Epidermal melanocyte (primary cell): ENCODE measurements at regions not wholly inside any gene's neighbourhood (a gene's known extent, or its start where the extent isn't known, plus 50 kb on each side); places are given as distances from the start of the nearest gene placed in this dataset.

Experiments
- DNase-seq: peaks from one replicate; pipeline ENCODE4 v3.0.0; 2011; ENCODE audit warnings: low spot score; ENCODE audit not compliant: insufficient read length

DNA sequence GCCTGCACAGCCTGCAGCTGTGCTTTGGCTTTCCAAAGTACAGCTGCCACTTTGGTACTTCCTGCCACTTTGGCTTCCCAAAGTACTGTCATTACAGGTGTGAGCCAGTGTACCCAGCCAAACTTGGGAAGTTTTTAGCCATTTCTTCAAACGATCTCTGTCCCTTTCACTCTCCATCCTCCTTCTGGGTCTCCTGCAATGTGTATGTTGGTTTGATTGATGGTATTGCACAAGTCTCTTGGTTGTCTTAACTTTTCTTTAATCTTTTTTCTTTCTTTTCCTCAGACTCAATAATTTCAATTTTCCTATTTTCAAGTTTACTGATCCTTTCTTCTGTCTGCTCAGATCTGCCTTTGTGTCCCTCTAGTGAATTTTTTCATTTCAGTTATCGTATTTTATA is 99.3 kb upstream of the CFAP20DC start:
- DNase-seq = no peak

DNA sequence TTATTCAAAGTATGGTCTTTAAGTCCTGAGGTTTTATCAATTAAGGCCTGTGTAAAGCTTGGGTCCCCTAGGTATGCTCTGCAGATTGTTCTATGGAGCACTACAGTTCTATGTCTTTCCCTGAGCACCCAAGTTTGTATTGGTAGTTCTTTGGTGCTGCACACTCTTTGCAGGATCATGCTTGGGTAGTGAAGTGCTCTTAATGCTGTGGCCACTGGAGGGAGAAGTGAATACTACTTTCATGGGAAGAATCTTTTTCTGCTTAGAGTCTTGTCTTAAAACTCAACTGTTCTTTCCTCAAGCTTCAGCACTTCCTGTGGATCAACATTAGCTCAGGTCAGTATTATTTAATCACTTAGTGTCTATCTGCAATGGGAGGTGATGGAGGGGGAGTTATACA is 93.6 kb upstream of the CFAP20DC start:
- DNase-seq = no peak

DNA sequence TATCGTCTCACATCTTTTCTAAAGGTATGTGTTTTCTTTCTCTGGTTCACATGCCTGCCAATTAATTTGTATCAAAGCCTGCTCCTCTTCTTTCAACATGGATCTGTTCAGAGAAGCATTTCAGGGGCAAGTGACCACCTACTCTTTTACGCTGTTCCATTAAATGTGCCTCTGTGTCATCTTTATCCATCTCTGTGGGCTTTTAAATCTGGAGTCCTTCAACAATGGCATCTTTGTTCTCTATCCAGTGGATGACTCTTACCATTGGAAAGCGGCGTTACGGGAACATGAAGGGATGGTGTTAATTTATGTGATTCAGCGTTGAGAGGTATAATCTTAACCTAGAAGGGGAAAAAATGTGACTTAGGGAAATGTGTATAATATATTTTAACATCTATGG is 92.7 kb upstream of the CFAP20DC start:
- no peak for DNase-seq

DNA sequence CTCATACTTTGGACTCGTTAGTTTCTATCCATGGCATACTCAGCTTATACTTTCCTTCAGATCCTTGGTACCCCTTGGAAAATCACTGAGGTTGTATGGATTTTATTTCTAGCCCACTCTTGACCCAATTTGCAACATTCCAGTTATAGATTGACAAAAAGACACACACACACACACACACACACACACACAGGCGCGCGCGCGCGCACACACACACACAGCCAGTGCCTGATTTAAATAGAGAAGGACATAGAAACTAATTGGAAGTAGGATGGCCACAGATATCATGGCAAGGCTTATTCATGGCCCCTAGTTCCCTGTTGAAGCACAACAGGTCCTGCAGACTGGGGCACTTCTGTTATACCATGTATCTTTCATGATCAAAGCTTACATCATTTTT is 89.1 kb upstream of the CFAP20DC start:
- DNase-seq = no peak

DNA sequence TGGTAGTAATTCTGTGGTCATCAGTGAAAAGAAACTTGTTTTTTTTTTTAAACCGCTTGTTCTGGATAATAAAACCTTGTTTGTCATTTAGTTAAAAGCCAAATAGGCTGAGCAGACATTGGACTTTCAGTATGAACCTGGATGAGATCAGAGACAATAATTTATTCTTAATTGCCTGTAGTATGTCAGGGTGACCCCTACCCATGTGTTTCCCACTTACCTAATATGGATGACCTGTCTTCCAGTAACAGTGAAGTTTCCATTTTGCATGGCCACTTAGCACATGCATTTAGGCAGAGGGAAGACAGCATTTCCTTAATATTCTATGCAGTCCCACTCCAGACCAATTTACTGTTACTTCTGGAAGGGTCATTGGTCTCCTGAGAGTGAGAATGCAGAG is 87.6 kb upstream of the CFAP20DC start:
- no peak for DNase-seq

DNA sequence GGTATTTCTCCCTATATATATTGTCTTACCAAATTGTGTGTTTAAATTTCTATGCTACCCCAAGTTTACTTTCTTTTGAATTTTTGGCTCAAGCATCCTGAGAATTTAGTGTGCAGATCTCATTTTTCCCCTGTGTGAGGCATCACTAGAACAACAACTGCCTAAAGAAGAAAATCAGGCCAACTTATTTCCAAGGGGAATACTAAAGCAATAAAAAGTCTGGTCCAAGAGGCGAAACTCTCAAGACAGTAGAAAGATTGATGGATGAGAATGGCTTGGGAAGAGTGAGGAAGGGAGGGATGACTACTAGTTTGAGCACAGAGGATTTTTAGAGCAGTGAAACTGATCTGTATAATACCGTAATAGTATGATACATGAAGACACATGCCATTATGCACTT is 86.3 kb upstream of the CFAP20DC start:
- no peak for DNase-seq

DNA sequence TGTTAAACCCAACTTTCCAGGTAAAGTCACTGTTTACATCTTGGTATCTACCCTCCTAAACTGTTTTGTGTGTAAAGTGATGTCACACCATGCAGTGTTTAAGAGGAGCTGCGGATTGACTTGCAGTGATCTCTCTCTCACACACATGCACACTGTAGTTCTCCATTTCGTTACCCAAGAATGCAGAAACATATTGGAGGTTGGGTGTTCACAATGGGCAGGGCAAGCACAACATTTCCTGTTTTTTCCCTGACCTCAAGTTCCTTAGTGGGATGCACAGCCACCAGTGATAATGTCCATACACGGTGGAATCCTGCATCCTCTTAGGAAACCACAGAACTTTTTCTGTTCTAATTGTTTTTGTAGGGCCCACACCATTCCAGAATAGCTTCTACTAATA is 85.3 kb upstream of the CFAP20DC start:
- DNase-seq = no peak

DNA sequence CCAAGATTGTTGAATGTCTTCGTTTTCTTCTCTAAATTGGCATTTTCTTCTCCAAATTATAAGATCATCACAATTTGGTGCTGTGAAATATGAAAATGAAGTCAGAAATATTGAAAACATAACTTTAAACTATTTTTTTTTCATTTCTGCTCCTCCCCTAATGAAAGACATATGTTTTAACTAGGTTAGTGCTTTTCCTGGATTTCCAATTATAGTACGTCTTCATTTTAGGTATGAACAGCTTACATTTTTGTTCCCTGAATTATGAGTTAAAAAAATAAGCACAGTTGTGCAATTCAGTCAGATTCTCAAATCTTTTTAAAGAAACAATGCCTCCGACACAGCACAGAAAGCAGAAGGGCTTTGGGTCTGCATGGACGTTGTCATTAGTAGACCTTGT is 83.5 kb upstream of the CFAP20DC start:
- no peak for DNase-seq

DNA sequence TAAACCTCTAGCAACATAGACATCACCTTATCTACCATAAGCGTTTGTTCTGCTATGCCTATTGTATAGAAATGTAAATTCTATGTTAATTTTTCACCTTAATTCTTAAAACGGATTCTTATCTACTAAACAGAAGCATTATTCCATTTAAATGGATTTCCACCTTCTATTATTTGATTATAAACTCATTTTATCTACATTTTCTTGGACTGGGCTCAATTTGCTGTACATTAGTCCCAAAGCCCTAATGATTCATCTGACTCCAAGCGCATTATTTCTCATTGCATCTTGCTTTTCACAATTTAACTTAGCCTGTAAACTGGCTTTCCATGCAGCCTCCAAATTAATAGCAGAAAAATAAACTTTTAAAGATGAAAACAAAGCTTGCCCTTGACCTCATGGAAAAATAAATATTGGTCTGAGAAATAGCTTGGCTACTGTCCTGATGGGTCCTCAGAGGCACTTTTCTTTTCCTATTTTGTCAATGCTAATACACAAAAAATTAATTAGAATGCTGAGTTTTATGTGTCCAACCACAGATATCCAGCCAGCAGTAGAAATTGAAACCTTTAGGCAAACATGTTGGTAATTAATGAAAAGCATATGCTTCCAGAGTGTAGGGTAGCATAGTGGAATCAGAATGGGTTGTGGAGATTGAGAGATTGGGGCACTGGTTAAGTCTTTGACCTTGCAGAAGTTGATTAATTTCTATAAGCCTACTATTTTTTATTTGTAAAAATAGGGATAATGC is 81.4 kb upstream of the CFAP20DC start:
- no peak for DNase-seq

DNA sequence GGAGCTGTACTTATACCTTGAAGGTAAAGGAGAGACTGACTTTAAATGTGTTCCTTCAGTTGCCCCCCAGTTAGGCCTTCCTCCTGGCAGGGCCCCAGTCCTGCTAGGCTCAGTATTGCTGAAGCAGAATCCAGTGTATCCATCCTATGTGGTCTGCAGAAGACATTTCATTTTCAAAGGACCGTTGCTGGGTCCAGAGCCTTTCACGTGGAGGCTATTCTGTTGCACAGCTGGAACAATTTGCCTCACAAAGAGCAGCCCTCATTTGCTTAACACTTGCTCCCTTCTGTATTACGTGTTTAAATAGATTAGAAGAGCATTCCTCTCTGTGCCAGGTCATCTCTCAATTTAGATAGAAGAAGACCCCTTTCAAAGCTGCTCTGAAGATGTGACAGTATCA is 78.9 kb upstream of the CFAP20DC start:
- DNase-seq = no peak

DNA sequence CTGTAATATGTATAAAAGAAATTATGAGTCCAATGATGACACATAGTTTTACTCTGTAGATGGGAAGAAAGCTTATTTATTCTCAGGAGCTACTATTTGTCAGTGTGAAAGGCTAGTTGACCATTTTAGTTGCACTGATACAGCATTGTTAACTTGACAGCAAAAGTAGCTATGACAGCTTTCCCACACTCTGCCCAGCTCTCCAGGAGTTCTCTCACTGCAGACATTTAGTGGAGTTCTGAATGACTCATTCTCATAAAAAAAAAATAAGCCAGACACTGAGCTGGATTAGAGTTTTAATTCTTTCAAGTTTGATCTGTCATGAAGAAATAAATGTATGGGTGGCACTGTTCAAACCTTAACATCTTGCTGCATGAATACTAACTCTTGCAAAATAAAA is 77.2 kb upstream of the CFAP20DC start:
- no peak for DNase-seq

DNA sequence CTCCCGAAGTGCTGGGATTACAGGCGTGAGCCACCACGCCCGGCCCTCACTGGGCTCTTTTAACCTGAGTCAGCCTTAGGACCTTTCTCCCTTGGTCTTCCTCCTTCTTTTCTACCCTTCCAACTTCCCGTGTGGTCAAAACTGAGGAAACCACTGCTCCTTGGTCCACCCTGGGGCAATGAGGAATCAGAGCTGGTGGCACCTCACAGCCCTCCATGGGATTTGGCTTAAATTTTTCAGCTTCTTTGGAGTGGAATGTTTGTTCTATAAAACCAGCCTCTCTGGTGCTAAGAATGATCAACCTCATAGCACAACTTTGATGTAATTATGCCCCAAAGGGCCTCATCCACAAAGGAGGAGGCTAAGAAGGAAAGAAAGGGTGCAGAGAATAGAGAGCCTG is 76.6 kb upstream of the CFAP20DC start:
- DNase-seq = no peak

DNA sequence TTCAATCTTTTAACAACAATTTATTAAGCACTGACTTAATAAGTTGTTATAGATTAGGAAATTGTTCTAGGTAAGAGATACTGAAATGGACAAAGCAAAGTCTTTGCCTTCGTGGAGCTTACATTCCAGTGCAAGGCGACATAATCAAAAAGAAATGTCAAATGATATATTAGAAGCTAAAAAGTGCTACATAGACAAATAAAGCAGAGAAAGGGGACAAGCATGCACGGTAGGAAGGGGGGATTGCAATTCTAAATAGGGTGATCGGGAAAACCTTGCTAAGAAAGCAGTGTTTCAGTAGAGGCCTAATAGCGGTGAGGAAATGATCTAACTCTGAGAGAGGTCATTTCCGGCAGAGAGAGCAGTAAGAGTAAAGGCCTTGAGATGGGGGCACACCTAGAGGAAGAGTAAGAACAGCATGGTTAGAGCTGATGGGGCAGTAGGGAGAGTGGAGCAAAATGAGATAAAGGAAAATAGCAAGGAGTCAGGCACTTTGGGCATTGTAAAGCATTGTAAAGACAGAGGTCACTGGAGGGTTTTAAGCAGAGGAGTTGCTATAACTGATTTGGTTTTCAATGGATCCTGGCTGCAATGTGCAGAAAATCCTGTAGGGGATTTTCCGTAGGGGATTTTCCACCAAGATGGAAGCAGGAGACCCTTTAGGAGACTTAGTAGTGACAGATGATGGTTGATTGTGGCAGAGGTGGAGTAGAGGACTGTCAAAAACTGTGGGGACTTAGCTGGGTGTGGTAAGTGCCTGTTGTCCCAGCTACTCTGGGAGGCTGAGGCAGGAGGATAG is 71.7 kb upstream of the CFAP20DC start:
- no peak for DNase-seq

DNA sequence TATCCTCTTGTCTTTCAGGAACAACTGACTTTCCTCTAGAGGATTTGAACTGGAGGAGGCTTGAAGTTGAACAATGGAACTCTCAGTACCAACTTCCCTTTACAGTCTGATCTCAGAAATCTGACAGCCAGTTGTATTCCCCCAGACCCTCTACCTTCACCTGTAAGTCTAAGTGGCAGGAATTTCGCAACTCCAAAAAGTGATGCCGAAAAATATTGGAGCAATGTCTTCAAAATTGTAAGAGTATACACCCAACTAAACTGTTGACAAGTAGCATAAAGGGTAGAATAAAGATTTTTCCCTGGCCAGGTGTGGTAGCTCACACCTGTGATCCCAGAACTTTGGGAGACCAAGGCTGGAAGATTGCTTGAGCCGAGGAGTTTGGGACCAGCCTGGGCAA is 69.1 kb upstream of the CFAP20DC start:
- DNase-seq = no peak

DNA sequence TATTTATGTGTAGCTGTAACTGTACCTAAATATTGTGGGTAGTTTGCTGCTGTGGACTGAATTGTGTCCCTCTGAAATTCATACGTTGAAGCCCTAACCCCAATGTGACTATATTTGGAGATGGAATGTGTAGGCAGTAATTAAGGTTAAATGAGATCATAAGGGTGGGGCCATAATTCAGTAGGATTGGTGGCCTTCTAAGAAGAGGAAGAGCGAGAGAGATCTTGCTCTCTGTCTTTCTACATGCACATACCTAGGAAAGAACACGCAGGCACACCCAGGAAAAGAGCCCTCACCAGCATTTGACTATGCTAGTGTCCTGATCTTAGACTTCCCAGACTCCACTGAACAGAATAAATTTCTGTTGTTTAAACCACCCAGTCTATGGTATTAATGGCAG is 67.6 kb upstream of the CFAP20DC start:
- no peak for DNase-seq

DNA sequence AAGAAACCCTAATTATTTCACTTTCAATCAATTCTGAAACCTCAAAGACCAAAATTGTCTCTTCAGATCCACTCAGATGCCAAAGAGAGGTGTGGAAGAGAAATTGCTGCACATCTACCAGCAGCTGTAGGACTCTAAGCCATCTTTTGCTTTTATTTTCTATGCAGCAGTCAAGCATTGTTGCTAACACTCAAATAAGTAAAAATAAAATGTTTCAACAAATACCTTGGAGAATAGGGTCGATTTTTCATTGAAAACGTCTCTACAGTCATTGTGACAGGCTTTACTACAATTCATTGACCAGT is 66.4 kb upstream of the CFAP20DC start:
- DNase-seq = no peak

DNA sequence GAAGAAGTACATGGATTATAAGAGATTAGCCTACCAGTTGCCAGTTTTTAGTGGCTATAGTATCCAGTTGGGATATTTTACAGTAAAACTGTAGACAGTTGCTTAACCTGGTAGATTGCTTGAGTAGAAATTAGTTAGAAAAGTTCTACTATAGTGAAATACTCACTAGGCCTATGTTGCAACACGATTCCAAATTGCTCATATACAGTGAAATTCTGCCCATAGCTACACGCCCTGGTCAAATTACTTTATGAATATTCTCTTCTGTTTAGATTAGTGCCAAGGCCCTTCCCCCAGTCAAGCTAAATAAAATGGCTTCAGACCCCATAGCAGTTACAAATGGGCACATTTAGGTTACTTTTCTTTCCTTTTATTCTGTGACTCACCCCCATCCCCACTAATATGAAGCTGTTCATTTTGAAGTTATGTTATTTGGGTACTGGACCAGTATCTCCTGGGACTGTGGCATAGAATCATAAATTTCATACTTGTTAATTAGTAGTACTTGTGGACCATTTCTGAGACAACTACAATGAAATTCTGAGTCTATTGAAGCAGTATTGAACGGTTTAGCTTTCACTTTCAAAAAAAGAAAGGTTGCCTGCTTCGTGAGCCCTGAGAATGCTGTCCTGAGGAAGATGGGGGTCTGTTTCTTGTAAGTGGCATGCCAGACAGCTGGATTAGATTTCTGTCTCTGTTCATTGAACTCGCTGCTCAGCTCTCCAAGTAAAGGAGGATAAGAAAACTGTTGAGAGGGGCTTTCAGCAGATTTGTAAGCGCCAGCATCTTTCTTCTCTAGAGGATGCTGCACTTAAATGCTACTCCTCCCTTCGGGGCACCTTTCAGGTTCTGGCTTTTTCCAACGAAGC is 65.8 kb upstream of the CFAP20DC start:
- no peak for DNase-seq

DNA sequence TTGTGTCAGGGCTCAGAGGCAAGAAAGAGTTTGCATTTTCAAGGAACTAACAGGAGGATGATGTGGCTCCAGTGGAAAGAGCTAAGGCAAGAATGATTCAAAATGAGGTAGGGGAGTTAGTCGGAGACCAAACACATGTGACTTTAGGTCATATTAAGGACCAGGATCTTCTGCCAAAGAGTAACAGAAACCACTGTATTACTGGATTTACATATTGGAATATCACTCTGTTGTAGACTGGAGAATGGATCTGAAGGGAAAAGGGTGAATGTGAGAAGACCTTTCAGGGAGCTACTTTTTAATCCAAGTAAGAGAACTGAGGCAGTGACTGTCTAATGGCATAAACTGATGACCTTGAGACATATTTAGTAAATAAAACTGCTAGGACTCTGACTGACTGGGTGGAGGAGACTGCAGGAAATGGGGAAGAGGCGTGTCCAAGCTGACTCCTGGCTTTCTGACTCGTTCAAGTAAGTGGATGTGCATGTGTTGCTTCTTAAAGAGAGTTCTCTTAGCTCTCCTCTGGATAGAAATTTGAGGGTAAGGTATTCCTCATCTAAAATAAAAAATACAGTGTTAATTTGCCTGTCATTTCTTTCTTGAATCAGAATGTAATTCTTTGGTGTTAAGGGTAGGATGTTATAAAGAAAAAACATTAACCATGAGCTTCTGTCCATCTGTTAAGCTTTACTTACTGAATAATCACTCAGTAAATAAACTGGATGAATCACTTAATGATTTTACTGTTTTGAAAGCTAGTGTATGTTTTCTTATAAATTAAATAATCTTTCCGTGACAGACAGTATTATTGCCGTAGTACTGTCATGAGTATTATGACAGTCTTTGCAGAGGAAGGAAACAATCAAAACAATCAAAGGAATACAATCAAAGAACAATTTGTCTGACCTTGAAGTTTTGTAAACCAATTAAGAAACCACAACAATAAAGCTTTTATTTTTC is 58.3 kb upstream of the CFAP20DC start:
- no peak for DNase-seq

DNA sequence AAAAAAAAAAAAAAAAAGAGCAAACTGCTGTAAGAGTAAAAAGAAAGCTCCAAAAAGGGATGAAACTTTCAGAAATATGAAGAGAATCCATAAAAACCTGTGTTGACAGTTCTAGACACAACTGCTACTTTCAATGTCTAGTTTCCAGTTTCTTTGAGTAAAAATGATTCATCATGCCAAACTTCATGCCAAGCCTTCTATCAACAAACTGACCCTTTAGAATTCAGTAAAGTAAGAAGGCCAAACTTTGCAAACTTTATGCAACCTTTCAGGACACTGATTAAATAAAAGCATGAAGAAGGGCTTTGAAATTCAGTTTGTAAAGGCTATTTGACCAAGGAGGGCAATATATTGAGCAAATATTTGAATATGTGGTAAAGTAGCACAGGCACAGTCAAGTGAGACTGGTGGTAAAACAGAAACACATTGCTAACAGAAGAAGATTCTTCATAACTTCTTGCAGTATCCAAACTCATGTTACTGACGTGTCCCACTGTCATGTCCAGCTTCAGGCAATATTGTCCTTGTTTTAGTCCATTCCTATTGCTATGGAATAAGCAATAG is 56.3 kb upstream of the CFAP20DC start:
- DNase-seq = no peak

DNA sequence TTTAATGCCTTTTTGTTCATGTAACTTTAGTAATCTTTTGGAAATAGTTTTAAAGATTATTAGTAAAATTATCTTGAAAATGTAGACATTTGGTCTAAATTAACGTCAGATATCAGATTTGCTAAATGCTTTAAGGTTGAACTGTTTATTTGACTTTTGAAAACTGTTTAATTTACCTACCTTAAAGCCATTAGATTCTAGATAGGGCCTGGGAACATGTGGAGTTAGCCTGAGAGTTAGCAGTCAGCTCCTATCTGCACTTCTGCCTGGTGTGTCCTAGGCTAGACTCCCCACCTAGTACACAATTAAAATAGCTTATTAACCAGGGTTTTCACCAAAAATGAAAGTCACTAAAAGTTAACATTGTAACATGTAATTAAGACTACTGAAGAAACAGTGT is 53.7 kb upstream of the CFAP20DC start:
- DNase-seq = no peak

DNA sequence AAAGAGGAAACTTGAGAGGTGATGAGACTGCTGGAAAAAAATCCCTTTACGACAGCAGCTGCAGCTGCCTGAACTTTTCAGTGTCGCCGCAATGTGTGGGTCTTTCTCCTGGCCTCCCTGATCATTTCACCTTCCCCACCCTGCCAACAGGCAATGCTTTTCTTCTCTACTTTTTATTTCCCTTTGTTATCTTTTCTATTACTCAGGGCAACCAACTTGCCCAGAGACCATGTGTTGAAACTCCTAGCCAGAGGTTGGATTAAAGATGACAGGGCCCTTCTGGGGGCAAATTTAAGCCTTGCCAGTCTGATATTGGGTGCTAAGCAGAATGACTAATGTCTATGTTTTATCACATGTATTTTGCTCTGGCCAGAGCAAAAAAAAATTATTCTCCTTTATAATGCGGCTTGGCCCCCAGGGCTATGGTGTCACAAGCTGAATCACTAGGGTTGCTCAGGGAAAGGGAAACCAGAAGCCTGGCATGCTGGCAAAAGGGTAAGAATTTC is 51.5 kb upstream of the CFAP20DC start:
- no peak for DNase-seq
